ENCODE measurements at regions not wholly inside any gene's neighbourhood (a gene's known extent, or its start where the extent isn't known, plus 50 kb on each side); places are given as distances from the start of the nearest gene placed in this dataset.

GRCh38 chr4:43251841-43252240, 359.3 kb downstream of the GRXCR1 start:
- TF ChIP-seq, protein P1, sequence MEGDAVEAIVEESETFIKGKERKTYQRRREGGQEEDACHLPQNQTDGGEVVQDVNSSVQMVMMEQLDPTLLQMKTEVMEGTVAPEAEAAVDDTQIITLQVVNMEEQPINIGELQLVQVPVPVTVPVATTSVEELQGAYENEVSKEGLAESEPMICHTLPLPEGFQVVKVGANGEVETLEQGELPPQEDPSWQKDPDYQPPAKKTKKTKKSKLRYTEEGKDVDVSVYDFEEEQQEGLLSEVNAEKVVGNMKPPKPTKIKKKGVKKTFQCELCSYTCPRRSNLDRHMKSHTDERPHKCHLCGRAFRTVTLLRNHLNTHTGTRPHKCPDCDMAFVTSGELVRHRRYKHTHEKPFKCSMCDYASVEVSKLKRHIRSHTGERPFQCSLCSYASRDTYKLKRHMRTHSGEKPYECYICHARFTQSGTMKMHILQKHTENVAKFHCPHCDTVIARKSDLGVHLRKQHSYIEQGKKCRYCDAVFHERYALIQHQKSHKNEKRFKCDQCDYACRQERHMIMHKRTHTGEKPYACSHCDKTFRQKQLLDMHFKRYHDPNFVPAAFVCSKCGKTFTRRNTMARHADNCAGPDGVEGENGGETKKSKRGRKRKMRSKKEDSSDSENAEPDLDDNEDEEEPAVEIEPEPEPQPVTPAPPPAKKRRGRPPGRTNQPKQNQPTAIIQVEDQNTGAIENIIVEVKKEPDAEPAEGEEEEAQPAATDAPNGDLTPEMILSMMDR (conservative IDR thresholded peaks at IDR 0.05; ENCODE audit: low read length) = no peak
- TF ChIP-seq EZH2phosphoT487 (IDR thresholded peaks at IDR 0.05; ENCODE audit: borderline replicate concordance, low read depth, low read length) = no peak
- Histone ChIP-seq H3K27ac (ENCODE audit: low read depth, low read length, poor library complexity, severe bottlenecking) (no peak overlapping the region), H3K9me2 (ENCODE audit: insufficient read depth, low read length) (no peaks in the 10 kb centered on the region), H3K36me3 (ENCODE audit: insufficient read depth, low read length) (no peaks in the 10 kb centered on the region), H2AFZ (ENCODE audit: low read length) (no peak overlapping the region), H3K4me3 (ENCODE audit: low read depth, low read length, poor library complexity, severe bottlenecking) (no peak overlapping the region), H4K20me1 (ENCODE audit: insufficient read depth, low read length) (no peaks in the 10 kb centered on the region), H3K79me2 (ENCODE audit: insufficient read depth, low read depth, low read length) (no peaks in the 10 kb centered on the region), H3K4me2 (ENCODE audit: low read length) (no peak overlapping the region), H3K9me3 (ENCODE audit: low read length) (no peaks in the 10 kb centered on the region), H3K4me1 (ENCODE audit: insufficient read depth, low read length, poor library complexity, severe bottlenecking) (no peaks in the 10 kb centered on the region)
- ChIA-PET CTCF (ENCODE audit: unreplicated experiment) (no interaction called here), POLR2A (interaction anchor here (0.8 kb wide), 1 partner anchor 23 kb away, joined by 3 read pairs; no protein-coding TSS in a partner anchor)
- DNase-seq (ENCODE audit: low spot score) = no peak
- BruUV-seq (replicated peaks) = no TSS peak
- intact Hi-C loops (cut with micrococcal nuclease; ENCODE audit: unreplicated experiment) = no loop called here

DNA sequence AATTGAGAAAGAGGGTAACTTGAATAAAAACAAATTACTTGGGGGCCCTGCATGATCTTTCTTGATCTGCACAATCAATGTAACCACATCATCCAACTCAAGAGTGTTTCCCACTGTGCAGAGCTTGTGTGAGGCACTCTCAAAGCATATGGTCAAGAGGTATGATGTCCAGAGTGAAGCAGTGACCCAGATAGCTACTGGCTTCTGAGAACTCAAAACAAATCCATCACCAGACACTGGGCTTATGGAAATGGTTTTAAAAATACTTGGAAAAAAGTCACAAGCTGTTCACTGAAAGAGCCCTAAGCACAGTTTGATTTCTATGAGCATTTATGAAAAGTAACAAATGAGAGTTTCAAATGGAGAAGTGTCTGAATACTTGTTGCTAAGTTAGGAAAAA, 361.0 kb downstream of the GRXCR1 start:
- ChIA-PET CTCF (ENCODE audit: unreplicated experiment) (no interaction called here), POLR2A (no interaction called here)
- no peak for DNase-seq (ENCODE audit: low spot score)
- Histone ChIP-seq H3K27ac (ENCODE audit: low read depth, low read length, poor library complexity, severe bottlenecking) (no peak overlapping the region), H3K79me2 (ENCODE audit: insufficient read depth, low read depth, low read length) (no peaks in the 10 kb centered on the region), H3K9me3 (ENCODE audit: low read length) (no peaks in the 10 kb centered on the region), H4K20me1 (ENCODE audit: insufficient read depth, low read length) (no peaks in the 10 kb centered on the region), H3K4me1 (ENCODE audit: insufficient read depth, low read length, poor library complexity, severe bottlenecking) (no peaks in the 10 kb centered on the region), H2AFZ (ENCODE audit: low read length) (no peak overlapping the region), H3K4me2 (ENCODE audit: low read length) (no peak overlapping the region), H3K4me3 (ENCODE audit: low read depth, low read length, poor library complexity, severe bottlenecking) (no peak overlapping the region), H3K9me2 (ENCODE audit: insufficient read depth, low read length) (no peaks in the 10 kb centered on the region), H3K36me3 (ENCODE audit: insufficient read depth, low read length) (no peaks in the 10 kb centered on the region)
- intact Hi-C loops (cut with micrococcal nuclease; ENCODE audit: unreplicated experiment) = no loop called here
- TF ChIP-seq EZH2phosphoT487 (IDR thresholded peaks at IDR 0.05; ENCODE audit: borderline replicate concordance, low read depth, low read length) = no peak
- TF ChIP-seq, protein P1 (conservative IDR thresholded peaks at IDR 0.05; ENCODE audit: low read length) = no peak
- no TSS peak for BruUV-seq (replicated peaks)

GRCh38 chr4:43264730-43265129, 372.2 kb downstream of the GRXCR1 start:
- Histone ChIP-seq H3K4me1 (ENCODE audit: insufficient read depth, low read length, poor library complexity, severe bottlenecking) (no peaks in the 10 kb centered on the region), H3K9me2 (ENCODE audit: insufficient read depth, low read length) (no peaks in the 10 kb centered on the region), H3K36me3 (ENCODE audit: insufficient read depth, low read length) (no peaks in the 10 kb centered on the region), H3K79me2 (ENCODE audit: insufficient read depth, low read depth, low read length) (no peaks in the 10 kb centered on the region), H2AFZ (ENCODE audit: low read length) (no peak overlapping the region), H3K4me3 (ENCODE audit: low read depth, low read length, poor library complexity, severe bottlenecking) (no peak overlapping the region), H3K9me3 (ENCODE audit: low read length) (no peaks in the 10 kb centered on the region), H3K27ac (ENCODE audit: low read depth, low read length, poor library complexity, severe bottlenecking) (no peak overlapping the region), H4K20me1 (ENCODE audit: insufficient read depth, low read length) (no peaks in the 10 kb centered on the region), H3K4me2 (ENCODE audit: low read length) (no peak overlapping the region)
- ChIA-PET POLR2A (interaction anchor here (1.1 kb wide), 1 partner anchor 9 kb away, joined by 3 read pairs; no protein-coding TSS in a partner anchor), CTCF (ENCODE audit: unreplicated experiment) (no interaction called here)
- BruUV-seq (replicated peaks) = no TSS peak
- DNase-seq (ENCODE audit: low spot score) = no peak
- TF ChIP-seq, protein P1 (conservative IDR thresholded peaks at IDR 0.05; ENCODE audit: low read length) = no peak
- TF ChIP-seq EZH2phosphoT487 (IDR thresholded peaks at IDR 0.05; ENCODE audit: borderline replicate concordance, low read depth, low read length) = no peak
- intact Hi-C loops (cut with micrococcal nuclease; ENCODE audit: unreplicated experiment) = no loop called here
